Subcutaneous abdominal adipose tissue (tissue), 5 donors: ENCODE measurements at regions not wholly inside any gene's neighbourhood (a gene's known extent, or its start where the extent isn't known, plus 50 kb on each side); places are given as distances from the start of the nearest gene placed in this dataset.

Experiments used
- H3K27ac ChIP-seq: one replicate; pipeline ENCODE4 v1.7.0; 2013; ENCODE audit warnings: low read depth, mild to moderate bottlenecking, inconsistent platforms, low read length, moderate library complexity
- H3K27me3 ChIP-seq, 5 donors: one replicate each; pipeline ENCODE4 v1.7.0; 2013; ENCODE audit warnings: low read length in 5 of 5, inconsistent platforms in 1 of 5; ENCODE audit not compliant: control insufficient read depth in 5 of 5, insufficient read depth in 4 of 5
- H3K36me3 ChIP-seq, 5 donors: one replicate each; pipeline ENCODE4 v1.7.0; 2013; ENCODE audit warnings: low read length in 5 of 5; ENCODE audit not compliant: control insufficient read depth in 5 of 5, insufficient read depth in 5 of 5
- H3K4me1 ChIP-seq, 5 donors: one replicate each; pipeline ENCODE4 v1.7.0; 2013; ENCODE audit warnings: low read length in 5 of 5, mild to moderate bottlenecking in 3 of 5, moderate library complexity in 1 of 5; ENCODE audit not compliant: control insufficient read depth in 5 of 5, insufficient read depth in 5 of 5
- H3K4me3 ChIP-seq, 5 donors: one replicate each; pipeline ENCODE4 v1.7.0; 2013; ENCODE audit warnings: low read length in 5 of 5, low read depth in 1 of 5
- H3K9ac ChIP-seq, 5 donors: one replicate each; pipeline ENCODE4 v1.7.0; 2013; ENCODE audit warnings: low read length in 5 of 5, mild to moderate bottlenecking in 4 of 5, moderate library complexity in 3 of 5
- H3K9me3 ChIP-seq, 5 donors: one replicate each; pipeline ENCODE4 v1.7.0; 2013; ENCODE audit warnings: low read length in 5 of 5; ENCODE audit not compliant: control insufficient read depth in 5 of 5
- donor health status: healthy.
- donor health status: healthy.
- donor health status: healthy.
- donor health status: healthy.
- donor health status: healthy.

DNA sequence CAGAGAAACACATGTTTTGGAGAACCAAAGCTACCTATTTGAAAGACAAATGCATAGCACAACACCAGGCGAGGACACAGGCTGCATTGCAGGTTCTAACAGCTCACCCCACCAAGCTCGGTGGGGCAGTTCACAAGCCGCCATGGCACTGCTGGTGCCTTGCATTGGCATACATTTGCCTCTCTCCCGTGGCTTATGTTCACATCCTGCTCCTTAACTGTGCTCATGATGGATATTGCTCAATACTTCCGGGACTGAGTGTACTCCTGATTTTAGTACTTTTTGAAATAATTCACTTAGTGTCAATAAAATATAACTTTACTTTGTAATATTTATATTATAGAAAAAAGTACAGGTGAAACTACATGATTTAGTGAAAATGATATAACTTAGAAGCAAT is 1187.4 kb upstream of the NCAM2 start:
- no peak overlapping the region for H3K9ac ChIP-seq
- no peaks in the 10 kb centered on the region for H3K9me3 ChIP-seq
- no peak overlapping the region for H3K27ac ChIP-seq
- H3K36me3 ChIP-seq, result no peaks in the 10 kb centered on the region
- no peaks in the 10 kb centered on the region for H3K27me3 ChIP-seq
- no peak overlapping the region for H3K4me3 ChIP-seq
- no peaks in the 10 kb centered on the region for H3K4me1 ChIP-seq

DNA sequence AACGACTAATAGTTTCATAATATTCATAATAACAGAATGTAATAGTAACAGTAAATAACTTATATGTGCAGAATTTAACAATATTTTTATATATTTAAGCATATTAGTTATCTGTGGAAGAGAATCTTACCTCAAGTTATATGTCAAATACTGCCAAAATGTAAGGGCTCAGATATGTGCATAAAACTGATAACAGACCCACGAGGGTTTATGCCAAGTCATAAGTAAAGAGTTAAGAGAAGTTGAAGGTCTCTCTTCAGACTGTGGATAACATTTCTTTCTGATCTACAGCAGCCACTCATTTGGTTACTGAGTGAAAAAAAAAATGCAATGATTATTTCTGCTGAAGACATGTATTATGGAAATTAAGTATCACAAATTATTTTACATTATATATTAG is 1167.8 kb upstream of the NCAM2 start:
- no peaks in the 10 kb centered on the region for H3K27me3 ChIP-seq
- H3K9ac ChIP-seq, result no peak overlapping the region
- peaks cover 0 to 2% (median 0%) of the 10 kb centered on the region in 5 donors for H3K9me3 ChIP-seq
- H3K4me1 ChIP-seq, result no peaks in the 10 kb centered on the region
- no peak overlapping the region for H3K27ac ChIP-seq
- no peak overlapping the region for H3K4me3 ChIP-seq
- H3K36me3 ChIP-seq, result no peaks in the 10 kb centered on the region

DNA sequence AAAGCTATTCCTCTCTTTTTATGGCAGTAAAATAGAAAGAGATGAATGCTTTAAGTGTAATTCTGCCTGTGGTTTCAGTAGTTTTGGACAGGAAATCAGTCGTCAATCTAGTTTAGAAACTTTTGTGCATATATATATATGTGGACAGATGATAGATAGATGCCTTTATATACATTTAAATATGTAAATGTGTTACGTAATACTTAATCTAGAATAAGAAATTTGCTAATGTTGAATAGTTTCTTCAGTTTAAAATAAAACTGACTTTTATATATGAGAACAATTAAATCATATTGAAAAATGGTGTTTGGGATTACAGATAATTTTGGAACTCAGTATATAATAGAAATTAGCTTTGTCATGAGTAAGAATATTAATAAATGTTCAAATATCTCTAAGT is 1165.7 kb upstream of the NCAM2 start:
- H3K4me1 ChIP-seq, result peaks cover 0 to 6% (median 0%) of the 10 kb centered on the region in 5 donors
- H3K9me3 ChIP-seq, result no peaks in the 10 kb centered on the region
- no peak overlapping the region for H3K4me3 ChIP-seq

DNA sequence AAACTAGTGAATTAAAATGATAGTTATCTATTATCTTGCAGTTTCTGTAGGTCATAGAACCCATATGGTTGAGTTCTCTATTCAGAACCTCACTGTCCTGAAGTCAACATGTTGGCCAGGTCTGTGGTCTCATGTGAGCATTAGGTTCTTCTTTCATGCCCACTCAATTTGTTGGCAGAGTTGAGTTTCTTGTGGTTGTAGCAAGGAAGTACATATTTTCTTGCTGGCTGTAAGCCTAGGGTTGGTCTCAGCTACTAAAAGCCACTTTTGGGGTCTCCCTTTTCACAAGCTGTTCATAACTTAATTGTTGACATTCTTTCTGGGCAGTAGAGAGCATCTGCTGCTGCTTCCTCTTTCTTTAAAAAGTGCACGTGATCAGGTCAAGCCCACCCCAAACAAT is 1165.1 kb upstream of the NCAM2 start:
- no peaks in the 10 kb centered on the region for H3K36me3 ChIP-seq
- no peak overlapping the region for H3K4me3 ChIP-seq
- no peaks in the 10 kb centered on the region for H3K27me3 ChIP-seq
- peaks cover 0 to 6% (median 0%) of the 10 kb centered on the region in 5 donors for H3K4me1 ChIP-seq
- H3K9ac ChIP-seq, result no peak overlapping the region
- H3K27ac ChIP-seq, result no peak overlapping the region
- no peaks in the 10 kb centered on the region for H3K9me3 ChIP-seq

More for the DNA sequence above, 1165.7 kb upstream of the NCAM2 start:
- no peak overlapping the region for H3K27ac ChIP-seq
- no peaks in the 10 kb centered on the region for H3K36me3 ChIP-seq
- H3K27me3 ChIP-seq, result no peaks in the 10 kb centered on the region
- H3K9ac ChIP-seq, result no peak overlapping the region

DNA sequence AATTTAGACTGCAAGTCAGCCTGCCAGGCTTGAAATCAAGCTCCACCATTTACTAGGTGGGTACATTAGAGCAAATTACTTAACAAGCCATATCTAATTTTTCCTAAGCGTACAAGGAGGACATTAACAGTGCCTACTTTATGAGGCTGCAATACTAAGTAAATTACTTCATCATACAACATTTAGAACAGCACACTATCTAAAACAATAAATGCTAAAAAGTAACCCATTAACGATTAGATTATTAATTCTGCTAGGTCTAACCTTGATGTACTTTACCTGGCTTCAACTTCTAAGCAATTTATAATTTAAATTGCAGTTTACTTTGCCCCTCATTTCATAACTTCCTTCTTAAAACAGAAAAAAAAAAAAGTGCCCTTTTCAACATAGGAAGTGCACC is 1155.6 kb upstream of the NCAM2 start:
- Histone ChIP-seq H3K9me3 (no peaks in the 10 kb centered on the region), H3K36me3 (no peaks in the 10 kb centered on the region), H3K27me3 (no peaks in the 10 kb centered on the region), H3K4me1 (no peaks in the 10 kb centered on the region), H3K4me3 (no peak overlapping the region), H3K27ac (no peak overlapping the region), H3K9ac (no peak overlapping the region)

DNA sequence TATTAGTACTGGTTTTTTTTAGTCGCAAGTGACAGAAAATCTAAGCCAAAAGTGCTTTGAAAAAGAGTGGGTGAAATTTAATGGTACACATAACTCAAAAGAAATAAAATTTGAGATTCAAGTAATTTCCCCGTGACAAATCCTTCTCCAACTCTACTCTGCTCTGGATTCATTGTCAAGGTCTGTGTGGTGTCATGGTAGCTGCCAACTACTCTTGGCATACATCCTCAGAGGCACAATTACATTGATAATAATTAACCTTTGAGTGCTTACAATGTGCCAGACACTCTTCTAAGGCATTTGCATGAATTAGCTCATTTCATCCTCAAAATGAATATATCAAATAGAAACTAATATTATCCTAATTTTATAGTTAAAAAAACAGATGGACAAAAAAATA is 1153.9 kb upstream of the NCAM2 start:
- Histone ChIP-seq H3K36me3 (no peaks in the 10 kb centered on the region), H3K9ac (no peak overlapping the region), H3K9me3 (no peaks in the 10 kb centered on the region), H3K4me1 (no peaks in the 10 kb centered on the region), H3K27ac (no peak overlapping the region), H3K27me3 (no peaks in the 10 kb centered on the region), H3K4me3 (no peak overlapping the region)

DNA sequence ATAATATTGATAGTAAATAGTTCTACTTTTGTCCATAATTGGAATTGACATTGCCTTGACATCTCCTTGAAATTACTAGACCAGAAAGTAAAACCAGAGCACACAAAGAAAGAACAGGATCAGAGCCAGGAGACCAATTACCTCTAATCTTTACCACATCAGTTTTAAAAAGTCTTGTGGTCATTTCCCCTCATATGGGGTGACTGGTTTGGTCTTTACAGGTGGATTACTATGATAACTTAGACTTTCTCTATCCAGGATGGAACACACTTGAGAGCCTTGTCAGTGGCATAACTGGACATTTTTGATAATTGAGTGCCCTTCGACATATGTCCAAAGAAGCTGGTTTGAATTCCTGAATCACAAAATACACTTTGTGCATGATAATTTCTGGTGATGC is 1148.1 kb upstream of the NCAM2 start:
- Histone ChIP-seq H3K27ac (no peak overlapping the region), H3K36me3 (no peaks in the 10 kb centered on the region), H3K9ac (no peak overlapping the region), H3K9me3 (no peaks in the 10 kb centered on the region), H3K4me3 (no peak overlapping the region), H3K27me3 (no peaks in the 10 kb centered on the region), H3K4me1 (no peaks in the 10 kb centered on the region)

DNA sequence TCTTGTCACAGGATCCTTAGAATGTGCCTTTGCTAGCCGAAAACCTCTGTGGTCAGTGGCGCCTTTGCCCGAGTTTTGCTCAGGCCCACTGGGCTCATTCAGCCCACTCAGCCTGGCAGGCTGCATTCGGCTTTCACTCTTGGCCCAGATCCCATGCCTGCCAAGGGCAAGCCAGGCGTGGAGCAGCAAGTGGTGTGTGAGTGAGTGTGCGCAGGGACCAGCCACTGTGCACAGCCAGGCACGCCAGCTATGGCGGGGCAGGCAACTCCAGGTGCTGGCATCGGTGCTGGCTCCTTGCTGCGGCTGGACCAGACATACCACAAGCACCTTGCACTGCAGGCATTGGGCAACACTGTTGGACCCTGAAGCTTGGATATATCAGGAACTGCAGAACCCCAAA is 1145.1 kb upstream of the NCAM2 start:
- Histone ChIP-seq H3K9me3 (no peaks in the 10 kb centered on the region), H3K36me3 (no peaks in the 10 kb centered on the region), H3K4me3 (no peak overlapping the region), H3K4me1 (no peaks in the 10 kb centered on the region), H3K27ac (no peak overlapping the region), H3K9ac (no peak overlapping the region), H3K27me3 (no peaks in the 10 kb centered on the region)

DNA sequence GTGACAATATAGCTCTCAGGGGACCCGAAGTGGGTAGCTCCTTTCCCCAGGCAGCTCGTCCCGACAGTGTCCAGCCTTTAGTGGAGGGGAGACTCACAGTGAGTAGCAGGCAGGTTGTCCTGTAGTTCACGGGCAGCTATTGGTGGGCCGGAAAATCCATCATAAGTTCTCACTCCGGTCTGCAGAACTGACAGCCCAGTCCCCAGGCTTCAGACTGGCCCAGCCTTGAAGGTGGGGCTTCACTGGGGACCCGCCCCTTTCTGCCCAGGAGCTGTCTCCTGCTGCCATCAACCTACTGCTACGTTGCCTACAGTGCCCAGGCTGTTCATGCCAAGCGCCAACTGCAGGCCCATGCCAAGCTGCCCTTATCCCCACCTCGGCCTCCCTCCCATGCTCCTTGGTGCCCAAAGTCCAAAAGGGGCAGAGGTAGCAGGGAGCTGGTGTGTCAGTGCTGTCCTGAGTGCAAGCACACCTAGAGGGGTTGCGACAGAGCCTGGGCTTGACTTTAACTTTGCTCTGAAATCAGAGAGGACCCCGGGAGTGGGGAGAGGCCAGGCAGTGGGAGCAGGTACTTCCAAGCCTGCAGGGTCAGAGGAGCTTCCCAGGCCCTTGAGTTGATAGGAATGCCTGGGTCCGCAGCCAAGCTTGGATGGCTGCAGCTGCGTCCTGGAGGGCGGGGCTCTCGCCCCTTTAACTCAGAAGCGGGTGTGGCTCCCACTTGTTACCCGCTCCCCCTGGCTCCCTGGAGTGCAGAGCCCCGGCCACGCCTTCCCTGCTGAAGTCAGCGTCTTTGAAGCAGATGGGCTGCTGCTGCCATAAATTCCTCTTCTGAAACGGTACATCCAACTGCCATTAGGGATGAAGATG is 1144.3 kb upstream of the NCAM2 start:
- Histone ChIP-seq H3K27me3 (no peaks in the 10 kb centered on the region), H3K36me3 (no peaks in the 10 kb centered on the region), H3K27ac (no peak overlapping the region), H3K9ac (no peak overlapping the region), H3K4me1 (no peaks in the 10 kb centered on the region), H3K4me3 (no peak overlapping the region), H3K9me3 (no peaks in the 10 kb centered on the region)

DNA sequence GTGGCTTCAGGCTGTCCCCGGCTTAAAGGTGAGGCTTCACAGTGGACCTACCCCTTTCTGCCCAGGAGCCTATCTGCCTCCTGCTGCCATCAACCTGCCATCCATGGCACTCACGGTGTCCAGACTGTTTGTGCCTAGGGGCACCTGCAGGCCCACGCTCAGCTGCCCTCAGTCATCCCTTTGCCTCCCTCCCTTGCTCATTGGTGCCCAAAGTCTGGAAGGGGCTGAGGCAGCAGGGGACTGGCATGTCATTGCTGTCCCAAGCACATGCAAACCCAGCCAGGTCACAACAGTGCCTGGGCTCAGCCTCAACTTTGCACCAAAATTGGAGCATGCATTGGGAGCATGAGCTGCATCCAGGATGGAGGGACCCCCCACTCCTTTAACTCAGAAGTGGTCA is 1142.7 kb upstream of the NCAM2 start:
- Histone ChIP-seq H3K9ac (no peak overlapping the region), H3K27ac (no peak overlapping the region), H3K4me1 (no peaks in the 10 kb centered on the region), H3K4me3 (no peak overlapping the region), H3K9me3 (no peaks in the 10 kb centered on the region), H3K27me3 (no peaks in the 10 kb centered on the region), H3K36me3 (no peaks in the 10 kb centered on the region)
